SU-DHL-6 (cell line): ENCODE measurements at regions not wholly inside any gene's neighbourhood (a gene's known extent, or its start where the extent isn't known, plus 50 kb on each side); places are given as distances from the start of the nearest gene placed in this dataset.

ENCODE experiments used
- H2AFZ ChIP-seq: fragments of 200-600 bp; sonication (generic); 2 replicates; pipeline ENCODE4 v1.6.1; 2014; ENCODE audit warnings: low read depth, mild to moderate bottlenecking, moderate library complexity, mixed read lengths, antibody characterized with exemption, low read length; ENCODE audit not compliant: severe bottlenecking
- H3F3A ChIP-seq: fragments of 200-600 bp; shearing (Covaris generic); 2 replicates; pipeline ENCODE4 v1.6.0; 2016; ENCODE audit warnings: antibody characterized with exemption, mild to moderate bottlenecking; ENCODE audit not compliant: insufficient read depth
- H3K27ac ChIP-seq: fragments of 200-600 bp; sonication (generic); 2 replicates; pipeline ENCODE4 v1.5.1; 2016; ENCODE audit warnings: low read depth, mild to moderate bottlenecking, low read length, moderate library complexity, mixed read lengths
- H3K27me3 ChIP-seq: fragments of 200-600 bp; sonication (generic), shearing (Covaris generic); 2 replicates; pipeline ENCODE4 v1.6.0; 2014; ENCODE audit warnings: mild to moderate bottlenecking, low read length
- H3K36me3 ChIP-seq: fragments of 200-600 bp; sonication (generic); 2 replicates; pipeline ENCODE4 v1.6.1; 2014; ENCODE audit warnings: mild to moderate bottlenecking, low read length, mixed read lengths
- H3K4me2 ChIP-seq: fragments of 300-600, 200-600 bp; shearing (Covaris generic), sonication (generic); 2 replicates; pipeline ENCODE4 v1.6.0; 2014; ENCODE audit warnings: low read length, low read depth, mild to moderate bottlenecking; ENCODE audit not compliant: poor library complexity, severe bottlenecking
- H3K4me3 ChIP-seq: fragments of 200-600 bp; sonication (generic); 2 replicates; pipeline ENCODE4 v1.5.1; 2014; ENCODE audit warnings: antibody characterized with exemption, low read length, mild to moderate bottlenecking, mixed read lengths; ENCODE audit not compliant: insufficient read depth, poor library complexity, severe bottlenecking
- H3K79me2 ChIP-seq: fragments of 200-600 bp; sonication (generic); 2 replicates; pipeline ENCODE4 v1.6.1; 2014; ENCODE audit warnings: mild to moderate bottlenecking, low read length, moderate library complexity; ENCODE audit not compliant: insufficient read depth
- H3K9ac ChIP-seq: fragments of 200-600 bp; sonication (generic); 2 replicates; pipeline ENCODE4 v1.7.0; 2014; ENCODE audit warnings: mild to moderate bottlenecking, low read length
- H3K9me2 ChIP-seq: fragments of 200-600 bp; sonication (generic); replicated peaks from 2 replicates; pipeline ENCODE4 v1.6.1; 2014; ENCODE audit warnings: low read length; ENCODE audit not compliant: insufficient read depth
- H3K9me3 ChIP-seq: fragments of 200-600 bp; sonication (generic); 2 replicates; pipeline ENCODE4 v1.6.1; 2014; ENCODE audit warnings: low read length, mixed read lengths; ENCODE audit not compliant: insufficient read depth
- H4K20me1 ChIP-seq: fragments of 200-600 bp; sonication (generic); 2 replicates; pipeline ENCODE4 v1.6.1; 2014; ENCODE audit warnings: low read depth, mild to moderate bottlenecking, antibody characterized with exemption, low read length, moderate library complexity, mixed read lengths
- EZH2phosphoT487 ChIP-seq: fragments of 200-600 bp; sonication (generic), shearing (Covaris generic); conservative IDR thresholded peaks from 2 replicates; pipeline ENCODE4 v1.6.1; 2018; ENCODE audit warnings: mild to moderate bottlenecking, antibody characterized with exemption, low read length, moderate library complexity, mixed read lengths
- TF ChIP-seq, protein P1 (sequence below): fragments of 200-600 bp; sonication (generic); IDR thresholded peaks from one replicate; pipeline ENCODE4 v1.5.1; 2017; ENCODE audit warnings: antibody characterized with exemption, mild to moderate bottlenecking, low read length, moderate library complexity; ENCODE audit not compliant: insufficient read depth, poor library complexity, severe bottlenecking

DNA sequence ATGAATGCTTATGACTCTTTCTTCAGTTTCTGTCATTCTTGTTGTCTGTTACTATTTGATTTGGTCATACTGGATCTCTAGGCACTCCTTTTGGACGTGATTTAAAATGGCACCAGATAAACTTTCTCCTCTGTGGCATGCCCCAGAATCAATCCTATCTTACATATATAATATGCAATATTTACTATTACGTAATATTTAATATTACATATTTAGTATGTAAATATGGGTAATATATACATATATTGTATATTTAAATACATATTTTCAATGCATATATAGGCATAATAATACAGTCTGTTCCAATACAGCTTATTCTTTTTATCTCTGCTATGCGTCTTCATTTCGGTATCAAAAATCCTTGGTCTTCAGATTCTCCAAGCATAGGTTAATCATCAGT, 104.4 kb upstream of the PRR20A start:
- H3K4me3 ChIP-seq, result no peak overlapping the region
- no peaks in the 10 kb centered on the region for H3F3A ChIP-seq
- H3K9ac ChIP-seq, result no peak overlapping the region
- H3K79me2 ChIP-seq, result no peaks in the 10 kb centered on the region
- TF ChIP-seq EZH2phosphoT487, result no peak
- TF ChIP-seq, protein P1, sequence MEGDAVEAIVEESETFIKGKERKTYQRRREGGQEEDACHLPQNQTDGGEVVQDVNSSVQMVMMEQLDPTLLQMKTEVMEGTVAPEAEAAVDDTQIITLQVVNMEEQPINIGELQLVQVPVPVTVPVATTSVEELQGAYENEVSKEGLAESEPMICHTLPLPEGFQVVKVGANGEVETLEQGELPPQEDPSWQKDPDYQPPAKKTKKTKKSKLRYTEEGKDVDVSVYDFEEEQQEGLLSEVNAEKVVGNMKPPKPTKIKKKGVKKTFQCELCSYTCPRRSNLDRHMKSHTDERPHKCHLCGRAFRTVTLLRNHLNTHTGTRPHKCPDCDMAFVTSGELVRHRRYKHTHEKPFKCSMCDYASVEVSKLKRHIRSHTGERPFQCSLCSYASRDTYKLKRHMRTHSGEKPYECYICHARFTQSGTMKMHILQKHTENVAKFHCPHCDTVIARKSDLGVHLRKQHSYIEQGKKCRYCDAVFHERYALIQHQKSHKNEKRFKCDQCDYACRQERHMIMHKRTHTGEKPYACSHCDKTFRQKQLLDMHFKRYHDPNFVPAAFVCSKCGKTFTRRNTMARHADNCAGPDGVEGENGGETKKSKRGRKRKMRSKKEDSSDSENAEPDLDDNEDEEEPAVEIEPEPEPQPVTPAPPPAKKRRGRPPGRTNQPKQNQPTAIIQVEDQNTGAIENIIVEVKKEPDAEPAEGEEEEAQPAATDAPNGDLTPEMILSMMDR, result no peak
- no peaks in the 10 kb centered on the region for H4K20me1 ChIP-seq
- H3K4me2 ChIP-seq, result no peak overlapping the region
- H3K27me3 ChIP-seq, result no peaks in the 10 kb centered on the region
- H3K9me3 ChIP-seq, result no peaks in the 10 kb centered on the region
- no peak overlapping the region for H3K27ac ChIP-seq
- no peak overlapping the region for H2AFZ ChIP-seq
- no peaks in the 10 kb centered on the region for H3K9me2 ChIP-seq
- H3K36me3 ChIP-seq, result no peaks in the 10 kb centered on the region

DNA sequence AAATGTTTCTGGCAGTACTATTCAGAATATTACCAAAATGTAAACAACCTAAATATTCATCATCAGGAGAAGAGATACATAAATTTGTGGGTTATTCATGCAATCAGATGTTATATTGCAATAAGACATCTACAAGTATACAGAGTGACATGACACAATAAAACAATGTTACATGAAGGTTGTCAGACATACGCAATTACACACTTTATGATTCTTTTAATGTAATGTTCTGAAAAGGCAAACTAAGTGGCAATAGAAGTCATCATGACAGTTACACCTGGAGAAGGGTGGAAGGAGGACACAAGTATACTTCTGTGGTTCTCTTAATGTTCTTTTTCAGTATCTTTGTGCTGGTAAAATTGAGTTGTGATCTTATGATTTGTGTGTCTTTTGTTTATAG, 95.8 kb upstream of the PRR20A start:
- no peak overlapping the region for H3K4me3 ChIP-seq
- no peaks in the 10 kb centered on the region for H3K27me3 ChIP-seq
- no peaks in the 10 kb centered on the region for H3F3A ChIP-seq
- H3K9me3 ChIP-seq, result 0 out of 2 replicates have a peak, but pooled peaks cover 5% of the 10 kb centered on the region
- no peak for TF ChIP-seq EZH2phosphoT487
- TF ChIP-seq, protein P1, result no peak
- no peaks in the 10 kb centered on the region for H4K20me1 ChIP-seq
- H3K27ac ChIP-seq, result no peak overlapping the region
- H3K36me3 ChIP-seq, result no peaks in the 10 kb centered on the region
- no peak overlapping the region for H2AFZ ChIP-seq
- no peak overlapping the region for H3K9ac ChIP-seq
- no peaks in the 10 kb centered on the region for H3K9me2 ChIP-seq
- H3K4me2 ChIP-seq, result no peak overlapping the region
- H3K79me2 ChIP-seq, result no peaks in the 10 kb centered on the region

DNA sequence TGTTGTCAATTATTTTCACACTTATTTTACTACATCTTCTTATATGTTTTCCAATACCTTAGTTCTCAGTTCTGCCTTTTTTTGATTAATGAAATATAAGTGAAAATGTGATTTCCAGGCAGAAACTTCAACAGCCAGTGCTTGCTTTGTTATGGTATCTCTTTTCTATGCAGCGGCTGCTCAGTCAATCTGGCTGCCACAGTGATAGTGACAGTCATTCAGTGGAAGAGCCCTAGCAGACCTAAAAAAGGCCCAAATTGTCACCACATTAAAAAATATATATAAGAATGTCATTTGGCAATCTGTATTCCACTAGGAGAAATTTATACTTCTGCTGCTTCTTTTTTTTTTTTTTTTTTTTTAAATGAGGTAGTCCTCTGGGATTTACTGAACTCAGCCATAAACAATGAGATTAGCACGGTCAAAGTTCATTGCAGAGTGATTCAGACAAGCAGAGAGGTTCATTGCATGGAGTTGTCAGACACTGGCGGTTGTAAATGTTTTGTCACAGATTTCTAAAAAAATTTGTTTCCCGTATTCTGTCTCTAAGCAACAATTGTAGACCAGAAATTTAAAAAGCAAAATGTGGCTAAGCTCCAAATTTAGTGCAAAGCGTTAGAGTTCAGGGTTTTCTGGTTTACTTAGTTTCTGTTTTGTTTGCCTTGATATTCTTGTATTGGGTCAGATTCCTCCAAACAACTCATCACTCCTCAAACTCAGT, 94.7 kb upstream of the PRR20A start:
- no peak overlapping the region for H3K9ac ChIP-seq
- H3K36me3 ChIP-seq, result no peaks in the 10 kb centered on the region
- no peak for TF ChIP-seq EZH2phosphoT487
- H3K9me3 ChIP-seq, result 0 out of 2 replicates have a peak, but pooled peaks cover 7% of the 10 kb centered on the region
- no peaks in the 10 kb centered on the region for H3K27me3 ChIP-seq
- H3K4me2 ChIP-seq, result peak overlapping the region; percentile 33
- no peak overlapping the region for H3K27ac ChIP-seq
- no peaks in the 10 kb centered on the region for H3F3A ChIP-seq
- no peaks in the 10 kb centered on the region for H3K9me2 ChIP-seq
- no peak overlapping the region for H3K4me3 ChIP-seq
- H2AFZ ChIP-seq, result no peak overlapping the region
- H4K20me1 ChIP-seq, result no peaks in the 10 kb centered on the region
- H3K79me2 ChIP-seq, result no peaks in the 10 kb centered on the region

DNA sequence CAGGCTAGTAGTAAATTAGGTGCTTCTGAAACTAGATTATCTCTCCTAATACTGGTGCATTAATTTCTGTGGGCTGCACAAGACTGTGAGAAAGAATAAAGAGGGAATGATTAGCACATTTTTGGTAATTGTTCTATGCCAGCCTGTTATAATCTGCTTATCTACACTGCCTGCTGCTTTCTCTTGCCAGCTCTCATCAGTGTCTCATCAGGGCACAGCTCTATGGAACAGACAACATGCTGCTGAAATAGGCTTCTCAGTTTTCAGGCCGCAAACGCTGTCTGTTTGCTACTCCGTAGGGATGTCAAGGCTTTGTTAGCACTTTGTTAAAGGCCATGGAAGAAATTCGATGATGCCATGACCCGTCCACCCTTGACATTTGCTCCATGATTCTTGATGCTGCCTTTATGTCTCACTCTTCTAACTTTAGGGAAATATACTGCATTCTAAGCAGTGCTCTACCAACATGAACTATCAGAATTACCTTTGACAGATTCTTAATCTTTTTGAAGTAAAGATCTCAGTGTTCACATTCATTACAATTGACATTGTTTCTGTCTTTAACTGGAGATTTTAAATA, 84.0 kb upstream of the PRR20A start:
- Histone ChIP-seq H3K9me3 (no peaks in the 10 kb centered on the region), H3K9ac (no peak overlapping the region), H3F3A (no peaks in the 10 kb centered on the region), H3K4me2 (no peak overlapping the region), H3K79me2 (no peaks in the 10 kb centered on the region), H3K4me3 (no peak overlapping the region), H3K27ac (no peak overlapping the region), H2AFZ (no peak overlapping the region), H3K36me3 (no peaks in the 10 kb centered on the region), H3K9me2 (no peaks in the 10 kb centered on the region), H4K20me1 (no peaks in the 10 kb centered on the region), H3K27me3 (no peaks in the 10 kb centered on the region)
- TF ChIP-seq, protein P1, result no peak
- no peak for TF ChIP-seq EZH2phosphoT487
